GM18517 (cell line): ENCODE measurements at regions not wholly inside any gene's neighbourhood (a gene's known extent, or its start where the extent isn't known, plus 50 kb on each side); places are given as distances from the start of the nearest gene placed in this dataset.

ENCODE experiments used
- ATAC-seq: cut with Tn5 transposase; IDR thresholded peaks from one replicate; pipeline ENCODE4 v1.9.1; 2021; ENCODE audit warnings: mild to moderate bottlenecking, moderate library complexity; ENCODE audit not compliant: unreplicated experiment

GRCh38 chr22:25390297-25391240, 171.1 kb downstream of the CRYBB2 start:
- ATAC-seq: no peak

- ATAC-seq: no peak
Observed at GRCh38 chr22:25392584-25392983, 171.9 kb upstream of the GRK3 start.

- ATAC-seq: no peak
Observed at GRCh38 chr22:25393121-25393805, 171.2 kb upstream of the GRK3 start.

GRCh38 chr22:25395468-25395867, 169.0 kb upstream of the GRK3 start:
- ATAC-seq: no peak

GRCh38 chr22:25395915-25396314, 168.6 kb upstream of the GRK3 start:
- no peak for ATAC-seq

GRCh38 chr22:25396615-25397200, 167.8 kb upstream of the GRK3 start:
- ATAC-seq: no peak

GRCh38 chr22:25397616-25398015, 166.9 kb upstream of the GRK3 start:
- no peak for ATAC-seq

- ATAC-seq: peak; percentile 60
Observed at GRCh38 chr22:25398591-25399062, 165.8 kb upstream of the GRK3 start.

- ATAC-seq: no peak
Observed at GRCh38 chr22:25399649-25400151, 164.8 kb upstream of the GRK3 start.

- no peak for ATAC-seq
Observed at GRCh38 chr22:25402160-25402500, 162.3 kb upstream of the GRK3 start.

GRCh38 chr22:25402501-25403283, 161.8 kb upstream of the GRK3 start:
- no peak for ATAC-seq

GRCh38 chr22:25403284-25403810, 161.1 kb upstream of the GRK3 start:
- ATAC-seq: no peak

GRCh38 chr22:25403811-25404471, 160.5 kb upstream of the GRK3 start:
- ATAC-seq: no peak

- ATAC-seq: no peak
Observed at GRCh38 chr22:25404556-25404927, 159.9 kb upstream of the GRK3 start.

- no peak for ATAC-seq
Observed at GRCh38 chr22:25404928-25405816, 159.3 kb upstream of the GRK3 start.

GRCh38 chr22:25405841-25406509, 158.5 kb upstream of the GRK3 start:
- ATAC-seq: no peak

GRCh38 chr22:25406510-25407210, 157.8 kb upstream of the GRK3 start:
- no peak for ATAC-seq
